A549 (cell line): ENCODE measurements at regions not wholly inside any gene's neighbourhood (a gene's known extent, or its start where the extent isn't known, plus 50 kb on each side); places are given as distances from the start of the nearest gene placed in this dataset.

Source experiments
- ATAC-seq, 2 experiments: fragments of 200-7000 bp in 1 of 2; fragments of >200 bp in 1 of 2; cut with Nextera tagmentation in 1 of 2; cut with Tn5 transposase in 1 of 2; 3 replicates each; pipeline versions ENCODE4 v1.8.0 to v1.9.1; 2018 to 2020; ENCODE audit warnings: mild to moderate bottlenecking in 1 of 2, moderate library complexity in 1 of 2
- CTCF ChIA-PET: fragments of 300-600 bp; sonication (Branson Sonifier 250); formaldehyde crosslinking; extraction: SDS; loops from one replicate; lab custom pipeline; 2021; ENCODE audit warnings: antibody characterized with exemption, inconsistent platforms; lab: Yijun Ruan, JAX
- POLR2A ChIA-PET: fragments of 350-600 bp; formaldehyde crosslinking; extraction: SDS; loops from one replicate; lab custom pipeline; 2021; ENCODE audit warnings: antibody characterized with exemption, inconsistent platforms; lab: Yijun Ruan, JAX
- DNase-seq, 2 experiments: peaks; one replicate each; pipeline versions ENCODE4 v3.0.0 to v3.0.0-alpha.2; 2011 to 2016; ENCODE audit warnings: low read depth in 1 of 2, low spot score in 1 of 2
- FAIRE-seq: peaks from 2 replicates; lab custom pipeline; 2011; peaks lifted over from hg19 to GRCh38; lab: Jason Lieb, UNC
- H3K27ac ChIP-seq, 2 experiments: fragments of >200 bp; sonication (Bioruptor Twin); formaldehyde crosslinking; 3 replicates each; pipeline ENCODE4 v1.5.1; 2016 to 2017
- H3K4me1 ChIP-seq: fragments of >200 bp; sonication (Bioruptor Twin); formaldehyde crosslinking; 3 replicates; pipeline ENCODE4 v1.6.1; 2016
- H3K4me2 ChIP-seq: fragments of >200 bp; sonication (Bioruptor Twin); formaldehyde crosslinking; 3 replicates; pipeline ENCODE4 v1.6.1; 2016
- H3K4me3 ChIP-seq: fragments of >200 bp; sonication (Bioruptor Twin); formaldehyde crosslinking; 3 replicates; pipeline ENCODE4 v1.5.1; 2016
- H3K9me3 ChIP-seq: fragments of >200 bp; sonication (Bioruptor Twin); formaldehyde crosslinking; 3 replicates; pipeline ENCODE4 v1.6.1; 2016
- BCL3 ChIP-seq: fragments of >200 bp; sonication (Bioruptor Twin); formaldehyde crosslinking; IDR thresholded peaks from 3 replicates; pipeline ENCODE4 v1.6.1; 2016
- CHD2 ChIP-seq: fragments of 150-350 bp; IDR thresholded peaks from 2 replicates; pipeline ENCODE4 v1.6.1; 2014; ENCODE audit warnings: low read length; ENCODE audit not compliant: partially characterized antibody
- EHF ChIP-seq: fragments of 250-450 bp; sonication (Bioruptor Pico); IDR thresholded peaks from 2 replicates; pipeline ENCODE4 v1.5.0; 2020; ENCODE audit warnings: mild to moderate bottlenecking
- ESRRA ChIP-seq: fragments of 150-350 bp; IDR thresholded peaks from 2 replicates; pipeline ENCODE4 v1.6.1; 2014; ENCODE audit warnings: mild to moderate bottlenecking, low read length, borderline replicate concordance
- FOXS1 ChIP-seq: fragments of 250-450 bp; sonication (Bioruptor Pico); IDR thresholded peaks from 2 replicates; pipeline ENCODE4 v1.5.0; 2020; ENCODE audit warnings: mild to moderate bottlenecking, moderate library complexity
- HDAC2 ChIP-seq: fragments of 200-600 bp; sonication (generic); IDR thresholded peaks from 2 replicates; pipeline ENCODE4 v1.6.1; 2016
- HMGXB4 ChIP-seq: fragments of 250-450 bp; sonication (Bioruptor Pico); IDR thresholded peaks from 2 replicates; pipeline ENCODE4 v1.5.0; 2021; ENCODE audit warnings: mild to moderate bottlenecking, moderate library complexity, borderline replicate concordance
- HOXA7 ChIP-seq: fragments of 250-450 bp; sonication (Bioruptor Pico); IDR thresholded peaks from 2 replicates; pipeline ENCODE4 v1.5.0; 2020; ENCODE audit warnings: mild to moderate bottlenecking, moderate library complexity
- KDM1A ChIP-seq: fragments of 200-600 bp; sonication (generic); IDR thresholded peaks from 2 replicates; pipeline ENCODE4 v1.6.1; 2016; ENCODE audit warnings: low read depth, mild to moderate bottlenecking
- MAFK ChIP-seq: fragments of 450-650 bp; IDR thresholded peaks from 2 replicates; pipeline ENCODE4 v1.6.1; 2014; ENCODE audit not compliant: partially characterized antibody
- MAX ChIP-seq: IDR thresholded peaks from 2 replicates; pipeline ENCODE4 v1.6.1; 2012
- NFE2L2 ChIP-seq: fragments of 150-350 bp; conservative IDR thresholded peaks from 2 replicates; pipeline ENCODE4 v1.6.1; 2014; ENCODE audit warnings: low read length
- RAD21 ChIP-seq, 2 experiments: fragments of >200 bp in 1 of 2; sonication (Bioruptor Twin) in 1 of 2; formaldehyde crosslinking in 1 of 2; IDR thresholded peaks in 1 of 2; conservative IDR thresholded peaks in 1 of 2; 2 replicates in 1 of 2; 3 replicates in 1 of 2; pipeline ENCODE4 v1.6.1; 2012 to 2018; ENCODE audit warnings: inconsistent platforms in 1 of 2
- RARB ChIP-seq: fragments of 250-450 bp; sonication (Bioruptor Pico); IDR thresholded peaks from 2 replicates; pipeline ENCODE4 v1.8.0; 2021; ENCODE audit warnings: mild to moderate bottlenecking, moderate library complexity
- REST ChIP-seq: fragments of 200-600 bp; sonication (generic); IDR thresholded peaks from 2 replicates; pipeline ENCODE4 v1.6.1; 2016; ENCODE audit warnings: antibody characterized with exemption, mild to moderate bottlenecking, moderate library complexity
- SREBF2 ChIP-seq: fragments of 450-650 bp; IDR thresholded peaks from 2 replicates; pipeline ENCODE4 v1.6.1; 2014; ENCODE audit warnings: mild to moderate bottlenecking, moderate library complexity
- USF2 ChIP-seq: fragments of 450-650 bp; IDR thresholded peaks from 2 replicates; pipeline ENCODE4 v1.6.1; 2014; ENCODE audit warnings: antibody characterized with exemption
- ZC3H11A ChIP-seq: fragments of 450-650 bp; IDR thresholded peaks from 2 replicates; pipeline ENCODE4 v1.6.1; 2014; ENCODE audit warnings: antibody characterized with exemption, mild to moderate bottlenecking
- ZFP36 ChIP-seq: fragments of 450-650 bp; IDR thresholded peaks from 2 replicates; pipeline ENCODE4 v1.6.1; 2014; ENCODE audit warnings: borderline replicate concordance; ENCODE audit not compliant: partially characterized antibody
- ZSCAN20 ChIP-seq: fragments of 250-450 bp; sonication (Bioruptor Pico); IDR thresholded peaks from 2 replicates; pipeline ENCODE4 v1.8.0; 2022; ENCODE audit warnings: mild to moderate bottlenecking, moderate library complexity
- whole genome bisulfite sequencing: methylation state at CpG from one replicate; pipeline ENCODE4 v1.1.6; 2017; ENCODE audit errors: missing lambda C conversion rate; 5-methylcytosine and 5-hydroxymethylcytosine counted together
- TF ChIP-seq, protein P1 (sequence below): fragments of 250-450 bp; sonication (Bioruptor Pico); IDR thresholded peaks from 2 replicates; pipeline ENCODE4 v1.5.0; 2020; ENCODE audit warnings: low read depth, mild to moderate bottlenecking, moderate library complexity

DNA sequence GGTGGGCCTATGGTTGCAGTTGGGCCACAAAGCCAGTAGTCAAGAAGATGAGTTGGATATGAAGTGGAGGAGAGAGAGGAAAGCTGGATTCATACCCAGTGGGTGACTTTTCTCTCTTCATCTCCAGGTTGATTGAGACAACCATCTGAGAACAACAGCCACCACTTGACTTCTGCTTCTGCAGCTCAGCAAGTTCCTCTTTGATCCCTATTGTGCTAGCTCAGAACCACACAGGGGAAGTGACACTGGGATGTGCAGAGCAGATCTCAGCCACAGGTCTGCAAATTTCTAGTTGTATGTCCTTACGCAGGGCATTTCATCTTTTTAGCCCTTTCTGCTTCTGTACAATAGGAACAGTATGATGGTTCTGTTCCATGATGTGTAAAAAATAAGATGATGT is 459.2 kb upstream of the ARRDC4 start:
- H3K9me3 ChIP-seq, result no peaks in the 10 kb centered on the region
- FAIRE-seq (no peak), DNase-seq (no peak), ATAC-seq (no peak)
- CTCF ChIA-PET, result no interaction called here
- TF ChIP-seq USF2, result no peak
- no peak for TF ChIP-seq HMGXB4
- no peak for TF ChIP-seq REST
- no peak for TF ChIP-seq CHD2
- TF ChIP-seq HOXA7 (CRISPR knock-in tag), result no peak
- no peak overlapping the region for H3K4me2 ChIP-seq
- H3K4me1 ChIP-seq, result no peaks in the 10 kb centered on the region
- 59% methylated on average over 1 of the region's 1 CpG for WGBS
- no peak overlapping the region for H3K4me3 ChIP-seq
- H3K27ac ChIP-seq, result no peak overlapping the region
- POLR2A ChIA-PET, result no interaction called here

GRCh38 chr15:97502038-97502437 is 458.5 kb upstream of the ARRDC4 start:
- TF ChIP-seq ZFP36 (no peak), NFE2L2 (no peak), MAFK (no peak), ZSCAN20 (CRISPR knock-in tag) (no peak), EHF (CRISPR knock-in tag) (no peak), RAD21 (conservative IDR thresholded peaks at IDR 0.05 in 1 of 2, IDR thresholded peaks at IDR 0.05 in 1 of 2) (no peak), HDAC2 (no peak), ZC3H11A (no peak), FOXS1 (CRISPR knock-in tag) (no peak), RARB (no peak), MAX (no peak), BCL3 (no peak), ESRRA (no peak), SREBF2 (no peak), KDM1A (no peak)
- TF ChIP-seq, protein P1, sequence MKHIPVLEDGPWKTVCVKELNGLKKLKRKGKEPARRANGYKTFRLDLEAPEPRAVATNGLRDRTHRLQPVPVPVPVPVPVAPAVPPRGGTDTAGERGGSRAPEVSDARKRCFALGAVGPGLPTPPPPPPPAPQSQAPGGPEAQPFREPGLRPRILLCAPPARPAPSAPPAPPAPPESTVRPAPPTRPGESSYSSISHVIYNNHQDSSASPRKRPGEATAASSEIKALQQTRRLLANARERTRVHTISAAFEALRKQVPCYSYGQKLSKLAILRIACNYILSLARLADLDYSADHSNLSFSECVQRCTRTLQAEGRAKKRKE (CRISPR knock-in tag), result no peak
- Histone ChIP-seq H3K27ac (no peak overlapping the region), H3K4me1 (no peaks in the 10 kb centered on the region), H3K4me3 (no peak overlapping the region), H3K9me3 (no peaks in the 10 kb centered on the region), H3K4me2 (no peak overlapping the region)
- FAIRE-seq (no peak), DNase-seq (no peak), ATAC-seq (no peak)
- ChIA-PET POLR2A (no interaction called here), CTCF (no interaction called here)
- 2% methylated on average over 2 of the region's 2 CpGs for WGBS
